ENCODE measurements at regions not wholly inside any gene's neighbourhood (a gene's known extent, or its start where the extent isn't known, plus 50 kb on each side); places are given as distances from the start of the nearest gene placed in this dataset.

- peak; percentile 20 to 36; a peak in 1 of 4 replicates for TF ChIP-seq REST (IDR thresholded peaks at IDR 0.05; ENCODE audit: insufficient read depth in 1 of 2, low read depth in 2 of 2, low read length in 1 of 2)
- no peak for TF ChIP-seq CTCF (IDR thresholded peaks at IDR 0.05)
- TF ChIP-seq SIN3A (IDR thresholded peaks at IDR 0.05; ENCODE audit: borderline replicate concordance, insufficient read depth, low read depth, low read length), result peak; percentile 100
- peak; percentile 100 for TF ChIP-seq POLR2AphosphoS5 (IDR thresholded peaks at IDR 0.05; ENCODE audit: low read depth, low read length)
Observed at GRCh38 chr1:148334339-148335130, 148.6 kb downstream of the PPIAL4G start.
